SK-N-SH (cell line): ENCODE measurements at regions not wholly inside any gene's neighbourhood (a gene's known extent, or its start where the extent isn't known, plus 50 kb on each side); places are given as distances from the start of the nearest gene placed in this dataset.

Source experiments
- CTCF ChIA-PET: fragments of 300-600, 350-600 bp; formaldehyde crosslinking; extraction: SDS; loops from one replicate; lab custom pipeline; 2021; lab: Yijun Ruan, JAX
- POLR2A ChIA-PET: fragments of 350-600 bp; sonication (Branson Sonifier 250); formaldehyde crosslinking; extraction: SDS; loops from one replicate; lab custom pipeline; 2020; ENCODE audit warnings: antibody characterized with exemption, inconsistent platforms; lab: Yijun Ruan, JAX
- DNase-seq: peaks from one replicate; pipeline ENCODE4 v3.0.0; 2012
- H2AFZ ChIP-seq: fragments of 200-600 bp; sonication (generic); 2 replicates; pipeline ENCODE4 v1.8.1; 2016; ENCODE audit warnings: antibody characterized with exemption, mild to moderate bottlenecking, low read depth
- H3F3A ChIP-seq: fragments of 200-600 bp; sonication (generic); replicated peaks from 2 replicates; pipeline ENCODE3; 2016; ENCODE audit warnings: antibody characterized with exemption, mild to moderate bottlenecking; ENCODE audit not compliant: insufficient read depth
- H3K27ac ChIP-seq, 2 experiments: fragments of 200-500 bp in 1 of 2; fragments of 200-600 bp in 1 of 2; sonication (Bioruptor generic) in 1 of 2; sonication (generic), shearing (Covaris generic) in 1 of 2; 2 replicates each; pipeline versions ENCODE4 v1.5.1 to v1.6.1; 2014 to 2016; ENCODE audit warnings: low read depth in 2 of 2, inconsistent platforms in 1 of 2, low read length in 1 of 2, mild to moderate bottlenecking in 1 of 2, mixed read lengths in 1 of 2
- H3K27me3 ChIP-seq: fragments of 200-600 bp; sonication (generic), shearing (Covaris generic); 2 replicates; pipeline ENCODE4 v1.6.1; 2016; ENCODE audit warnings: mixed run types; ENCODE audit not compliant: insufficient read depth
- H3K36me3 ChIP-seq, 2 experiments: fragments of 200-500 bp in 1 of 2; fragments of 200-600 bp in 1 of 2; sonication (Bioruptor generic) in 1 of 2; sonication (generic) in 1 of 2; replicated peaks in 1 of 2; 2 replicates each; pipeline versions ENCODE3 to v1.5.1; 2014 to 2016; ENCODE audit warnings: low read length in 1 of 2, mild to moderate bottlenecking in 1 of 2; ENCODE audit not compliant: insufficient read depth in 2 of 2, control insufficient read depth in 1 of 2
- H3K4me1 ChIP-seq, 2 experiments: fragments of 200-500 bp in 1 of 2; fragments of 200-600 bp in 1 of 2; sonication (Bioruptor generic) in 1 of 2; sonication (generic), shearing (Covaris generic) in 1 of 2; 2 replicates each; pipeline versions ENCODE4 v1.5.1 to v1.6.1; 2014 to 2016; ENCODE audit warnings: low read depth in 1 of 2, low read length in 1 of 2, mixed run types in 1 of 2; ENCODE audit not compliant: insufficient read depth in 2 of 2, control insufficient read depth in 1 of 2
- H3K4me2 ChIP-seq: fragments of 200-600 bp; sonication (generic), shearing (Covaris generic); 2 replicates; pipeline ENCODE4 v1.6.1; 2017; ENCODE audit warnings: mixed run types
- H3K4me3 ChIP-seq, 2 experiments: fragments of 200-500 bp in 1 of 2; fragments of 200-600 bp in 1 of 2; sonication (Bioruptor generic) in 1 of 2; sonication (generic), shearing (Covaris generic) in 1 of 2; 2 replicates each; pipeline versions ENCODE4 v1.5.1 to v1.8.1; 2014 to 2016; ENCODE audit warnings: low read depth in 2 of 2, inconsistent platforms in 1 of 2, low read length in 1 of 2, mild to moderate bottlenecking in 1 of 2, mixed read lengths in 1 of 2, moderate library complexity in 1 of 2
- H3K79me2 ChIP-seq: fragments of 200-600 bp; sonication (generic); 2 replicates; pipeline ENCODE4 v1.8.1; 2017; ENCODE audit warnings: mild to moderate bottlenecking; ENCODE audit not compliant: insufficient read depth
- H3K9ac ChIP-seq: fragments of 200-600 bp; sonication (generic); 2 replicates; pipeline ENCODE4 v1.6.1; 2017; ENCODE audit warnings: mixed run types
- H3K9me2 ChIP-seq: fragments of 200-600 bp; sonication (generic); 2 replicates; pipeline ENCODE4 v1.6.1; 2017; ENCODE audit warnings: mixed run types
- H3K9me3 ChIP-seq: fragments of 200-600 bp; sonication (generic); 2 replicates; pipeline ENCODE4 v1.6.1; 2017; ENCODE audit warnings: mixed run types, mild to moderate bottlenecking, moderate library complexity
- H4K20me1 ChIP-seq: fragments of 200-600 bp; sonication (generic); 2 replicates; pipeline ENCODE4 v1.6.1; 2017; ENCODE audit warnings: mild to moderate bottlenecking, mixed run types; ENCODE audit not compliant: insufficient read depth
- EP300 ChIP-seq, 2 experiments: IDR thresholded peaks; 2 replicates each; pipeline versions ENCODE4 v1.4.0 to v1.6.1; 2012; ENCODE audit warnings: borderline replicate concordance in 1 of 2, low read depth in 1 of 2, low read length in 1 of 2
- GATA2 ChIP-seq: sonication (generic); formaldehyde crosslinking; IDR thresholded peaks from 2 replicates; pipeline ENCODE4 v1.5.0; 2020; ENCODE audit warnings: mild to moderate bottlenecking, missing genetic modification reagents
- TEAD4 ChIP-seq: IDR thresholded peaks from 2 replicates; pipeline ENCODE4 v1.4.0; 2012; ENCODE audit warnings: mild to moderate bottlenecking, borderline replicate concordance; ENCODE audit not compliant: insufficient read depth
- WGBS: methylation state at CpG from one replicate; pipeline ENCODE4 v1.1.6; 2017; ENCODE audit warnings: low lambda C conversion rate; 5-methylcytosine and 5-hydroxymethylcytosine counted together
- TF ChIP-seq, protein P1 (sequence below): IDR thresholded peaks from 2 replicates; pipeline ENCODE4; 2012

DNA sequence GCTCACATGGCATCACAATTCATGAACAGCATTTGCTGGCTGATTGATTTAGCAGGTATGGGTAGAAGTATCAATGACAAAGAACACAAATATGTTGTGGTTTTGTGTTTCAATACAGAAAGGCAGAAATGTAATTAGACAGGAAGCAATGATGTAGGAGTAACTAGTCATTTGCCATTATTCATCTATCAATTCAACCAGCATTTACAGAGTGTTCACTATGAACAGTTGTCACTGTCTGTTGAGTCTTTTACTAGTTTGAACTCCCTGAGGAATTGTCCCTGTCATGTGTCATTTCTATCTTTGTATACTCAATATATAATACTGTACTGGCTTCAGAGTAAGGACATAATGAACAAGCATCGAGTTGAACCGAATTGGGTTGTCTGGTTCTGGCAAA is 51.5 kb upstream of the ARHGAP24 start:
- H3K27ac ChIP-seq, result no peak overlapping the region
- no peaks in the 10 kb centered on the region for H3K36me3 ChIP-seq
- no peaks in the 10 kb centered on the region for H3K9me2 ChIP-seq
- no peak for DNase-seq
- no peaks in the 10 kb centered on the region for H3F3A ChIP-seq
- H3K27me3 ChIP-seq, result no peaks in the 10 kb centered on the region
- no peak overlapping the region for H3K4me3 ChIP-seq
- H3K79me2 ChIP-seq, result no peaks in the 10 kb centered on the region
- POLR2A ChIA-PET, result no interaction called here
- H3K4me1 ChIP-seq, result peaks cover 0 to 3% of the 10 kb centered on the region in 2 experiments; a peak in 1 of 4 replicates
- no peak overlapping the region for H3K9ac ChIP-seq
- H2AFZ ChIP-seq, result no peak overlapping the region
- H3K4me2 ChIP-seq, result no peak overlapping the region
- 70% methylated on average over 2 of the region's 2 CpGs for WGBS
- CTCF ChIA-PET, result no interaction called here
- no peaks in the 10 kb centered on the region for H3K9me3 ChIP-seq
- no peaks in the 10 kb centered on the region for H4K20me1 ChIP-seq
- TF ChIP-seq GATA2 (CRISPR knock-in tag) (no peak), TEAD4 (no peak), EP300 (IDR thresholded peaks at IDR 0.05; ENCODE audit: borderline replicate concordance in 1 of 2, low read depth in 1 of 2, low read length in 1 of 2) (no peak)
- TF ChIP-seq, protein P1, sequence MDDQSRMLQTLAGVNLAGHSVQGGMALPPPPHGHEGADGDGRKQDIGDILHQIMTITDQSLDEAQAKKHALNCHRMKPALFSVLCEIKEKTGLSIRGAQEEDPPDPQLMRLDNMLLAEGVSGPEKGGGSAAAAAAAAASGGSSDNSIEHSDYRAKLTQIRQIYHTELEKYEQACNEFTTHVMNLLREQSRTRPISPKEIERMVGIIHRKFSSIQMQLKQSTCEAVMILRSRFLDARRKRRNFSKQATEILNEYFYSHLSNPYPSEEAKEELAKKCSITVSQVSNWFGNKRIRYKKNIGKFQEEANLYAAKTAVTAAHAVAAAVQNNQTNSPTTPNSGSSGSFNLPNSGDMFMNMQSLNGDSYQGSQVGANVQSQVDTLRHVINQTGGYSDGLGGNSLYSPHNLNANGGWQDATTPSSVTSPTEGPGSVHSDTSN, result no peak
